ENCODE measurements at regions not wholly inside any gene's neighbourhood (a gene's known extent, or its start where the extent isn't known, plus 50 kb on each side); places are given as distances from the start of the nearest gene placed in this dataset.

DNA sequence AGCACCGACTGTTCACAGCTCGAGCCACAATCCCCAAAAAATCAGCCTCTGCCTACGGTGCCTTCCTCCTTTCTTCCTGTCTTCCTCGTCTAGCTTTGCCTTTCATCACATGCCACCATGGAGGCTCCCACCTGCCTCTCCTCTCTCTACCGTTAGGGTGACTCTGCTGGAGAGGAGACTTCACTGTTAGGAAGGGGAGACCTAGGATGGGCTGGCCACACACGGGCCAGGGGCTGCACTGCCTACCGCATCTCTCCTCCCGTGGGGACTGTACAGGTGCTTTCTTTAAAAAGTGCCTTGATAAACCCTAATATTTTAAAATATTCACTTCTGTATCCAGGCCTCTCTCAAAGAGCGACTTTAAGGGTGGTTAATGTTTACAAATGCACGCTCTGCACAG is 1104.7 kb downstream of the BCL11B start:
- no peak for TF ChIP-seq CTCF (conservative IDR thresholded peaks at IDR 0.05)
- no peak overlapping the region for H3K27ac ChIP-seq

GRCh38 chr14:98167705-98168104 is 1104.3 kb downstream of the BCL11B start:
- H3K27ac ChIP-seq, result no peak overlapping the region
- TF ChIP-seq CTCF (conservative IDR thresholded peaks at IDR 0.05), result no peak

GRCh38 chr14:98168211-98168985 is 1103.6 kb downstream of the BCL11B start:
- H3K27ac ChIP-seq, result no peak overlapping the region
- TF ChIP-seq CTCF (conservative IDR thresholded peaks at IDR 0.05), result no peak

DNA sequence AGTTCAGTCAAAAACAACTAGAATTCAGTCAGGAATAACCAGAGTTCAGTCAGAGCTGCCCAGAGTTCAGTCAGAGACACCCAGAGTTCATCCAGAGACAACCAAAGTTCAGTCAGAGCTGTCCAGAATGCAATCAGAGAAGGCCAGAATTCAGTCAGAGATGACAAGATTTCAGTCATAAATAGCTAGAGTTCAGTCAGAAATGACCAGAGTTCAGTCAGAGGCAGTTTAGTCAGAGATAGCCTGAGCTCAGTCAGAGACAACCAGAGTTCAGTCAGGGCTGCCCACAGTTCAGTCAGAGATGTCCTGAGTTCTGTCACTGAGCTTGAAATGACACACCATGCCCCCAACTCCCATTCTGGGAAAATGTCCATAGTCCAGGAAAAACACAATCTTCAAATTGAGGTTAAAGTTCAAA is 1102.8 kb downstream of the BCL11B start:
- no peak for TF ChIP-seq CTCF (conservative IDR thresholded peaks at IDR 0.05)
- H3K27ac ChIP-seq, result no peak overlapping the region

GRCh38 chr14:98170575-98170974 is 1101.4 kb downstream of the BCL11B start:
- TF ChIP-seq CTCF (conservative IDR thresholded peaks at IDR 0.05), result no peak
- no peak overlapping the region for H3K27ac ChIP-seq

- TF ChIP-seq CTCF (conservative IDR thresholded peaks at IDR 0.05), result no peak
Measured at GRCh38 chr14:98171654-98172053, 1100.3 kb downstream of the BCL11B start.

GRCh38 chr14:98172243-98172778 is 1099.7 kb downstream of the BCL11B start:
- TF ChIP-seq CTCF (conservative IDR thresholded peaks at IDR 0.05), result no peak
- H3K27ac ChIP-seq, result no peak overlapping the region

More at GRCh38 chr14:98171654-98172053, 1100.3 kb downstream of the BCL11B start:
- no peak overlapping the region for H3K27ac ChIP-seq
